VCaP (cell line): ENCODE measurements at regions not wholly inside any gene's neighbourhood (a gene's known extent, or its start where the extent isn't known, plus 50 kb on each side); places are given as distances from the start of the nearest gene placed in this dataset.

ENCODE experiments used
- H3K27ac ChIP-seq: fragments of 450-650 bp; 2 replicates; pipeline ENCODE4 v1.5.1; 2017
- TF ChIP-seq, protein P1 (sequence below): fragments of 450-650 bp; conservative IDR thresholded peaks from 2 replicates; pipeline ENCODE4 v1.5.1; 2017; ENCODE audit warnings: mild to moderate bottlenecking, moderate library complexity

DNA sequence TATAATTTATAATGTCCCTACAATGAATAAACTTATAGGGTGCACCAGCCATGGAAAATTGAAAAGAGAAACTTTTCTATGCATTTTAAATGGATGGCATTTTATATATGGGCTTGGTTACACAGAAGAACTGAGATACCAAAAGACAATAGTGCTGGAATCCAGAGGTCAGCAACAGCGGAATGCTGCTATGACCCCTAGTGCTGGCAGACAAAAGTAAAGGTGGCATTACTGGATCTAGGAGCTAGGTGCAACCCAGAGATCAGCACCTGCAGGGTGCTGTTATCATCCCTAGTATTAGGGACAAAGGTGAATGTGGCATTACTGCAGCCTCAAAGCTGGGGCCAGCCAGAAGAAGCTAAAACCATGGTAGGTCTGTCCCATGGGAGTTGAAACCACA, 392.7 kb upstream of the ST6GAL2 start:
- TF ChIP-seq, protein P1, sequence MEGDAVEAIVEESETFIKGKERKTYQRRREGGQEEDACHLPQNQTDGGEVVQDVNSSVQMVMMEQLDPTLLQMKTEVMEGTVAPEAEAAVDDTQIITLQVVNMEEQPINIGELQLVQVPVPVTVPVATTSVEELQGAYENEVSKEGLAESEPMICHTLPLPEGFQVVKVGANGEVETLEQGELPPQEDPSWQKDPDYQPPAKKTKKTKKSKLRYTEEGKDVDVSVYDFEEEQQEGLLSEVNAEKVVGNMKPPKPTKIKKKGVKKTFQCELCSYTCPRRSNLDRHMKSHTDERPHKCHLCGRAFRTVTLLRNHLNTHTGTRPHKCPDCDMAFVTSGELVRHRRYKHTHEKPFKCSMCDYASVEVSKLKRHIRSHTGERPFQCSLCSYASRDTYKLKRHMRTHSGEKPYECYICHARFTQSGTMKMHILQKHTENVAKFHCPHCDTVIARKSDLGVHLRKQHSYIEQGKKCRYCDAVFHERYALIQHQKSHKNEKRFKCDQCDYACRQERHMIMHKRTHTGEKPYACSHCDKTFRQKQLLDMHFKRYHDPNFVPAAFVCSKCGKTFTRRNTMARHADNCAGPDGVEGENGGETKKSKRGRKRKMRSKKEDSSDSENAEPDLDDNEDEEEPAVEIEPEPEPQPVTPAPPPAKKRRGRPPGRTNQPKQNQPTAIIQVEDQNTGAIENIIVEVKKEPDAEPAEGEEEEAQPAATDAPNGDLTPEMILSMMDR: no peak
- no peak overlapping the region for H3K27ac ChIP-seq

DNA sequence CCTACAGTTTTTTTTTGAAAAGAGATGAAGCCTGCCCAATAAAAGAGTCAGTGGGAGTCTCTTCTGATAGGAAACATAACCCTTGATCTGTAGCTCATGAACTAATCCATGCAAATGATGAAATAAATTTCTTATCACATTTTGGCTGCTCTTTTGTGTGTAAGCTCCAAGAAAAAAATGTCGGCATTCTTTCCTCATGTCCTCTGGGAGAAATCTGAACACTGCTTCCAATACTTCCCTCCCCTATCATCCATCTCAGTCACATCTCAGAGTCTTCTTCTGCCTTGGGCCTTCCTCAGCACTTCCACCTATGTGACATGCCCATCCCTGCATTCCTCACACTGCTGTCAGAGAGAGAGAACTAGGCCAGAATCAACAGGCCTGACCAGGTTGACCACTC, 395.7 kb upstream of the ST6GAL2 start:
- H3K27ac ChIP-seq: no peak overlapping the region
- TF ChIP-seq, protein P1: no peak

DNA sequence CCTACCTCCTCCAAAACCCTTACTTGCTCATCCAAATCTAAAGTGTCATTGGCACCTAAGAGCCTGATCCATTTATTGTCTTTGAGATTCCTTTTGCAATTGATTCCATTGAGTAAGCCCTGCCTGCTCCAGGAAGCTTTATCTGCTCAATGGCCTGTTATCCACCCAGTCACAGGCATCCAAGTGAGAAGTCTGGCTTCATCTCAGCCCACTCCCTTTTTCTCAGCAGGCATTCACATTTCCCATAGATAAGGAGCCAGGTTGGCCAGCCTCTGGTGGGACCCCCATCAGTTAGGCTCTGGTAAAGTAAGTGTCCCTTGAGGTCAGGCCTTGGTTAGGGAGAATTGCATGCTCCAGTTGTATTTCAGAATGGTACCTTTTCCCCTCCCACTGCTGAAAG, 396.2 kb upstream of the ST6GAL2 start:
- no peak overlapping the region for H3K27ac ChIP-seq
- TF ChIP-seq, protein P1: no peak

DNA sequence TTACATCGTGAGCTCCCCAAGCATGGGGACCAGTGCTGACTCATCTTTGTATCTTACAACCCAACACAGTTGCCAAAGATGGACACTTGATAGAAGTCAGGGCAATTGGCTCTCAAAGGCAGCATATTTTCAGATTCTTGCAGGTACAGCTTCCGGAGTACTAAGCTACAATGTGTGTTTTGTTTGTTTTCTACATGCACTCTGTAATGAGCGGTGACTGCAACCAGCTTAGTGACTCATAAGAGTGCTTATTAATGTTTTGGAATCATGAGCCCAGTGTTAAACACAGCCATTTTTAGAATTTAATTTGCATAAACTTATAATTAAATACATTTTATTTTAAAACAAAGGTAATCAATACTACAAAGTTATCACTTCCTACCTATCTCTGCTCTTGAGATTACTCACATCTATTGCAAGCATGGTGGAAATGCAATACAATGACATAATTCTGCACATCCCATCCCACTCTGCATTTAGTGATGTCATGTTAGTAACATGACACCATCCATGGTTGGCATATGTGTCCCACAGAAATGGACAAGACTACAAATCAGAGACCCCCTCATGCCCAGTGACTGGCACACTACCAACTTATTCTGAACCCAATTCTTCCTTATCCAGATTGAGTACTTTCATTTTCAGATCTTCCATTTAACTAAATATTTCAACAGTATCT, 399.8 kb upstream of the ST6GAL2 start:
- no peak overlapping the region for H3K27ac ChIP-seq
- TF ChIP-seq, protein P1: no peak

DNA sequence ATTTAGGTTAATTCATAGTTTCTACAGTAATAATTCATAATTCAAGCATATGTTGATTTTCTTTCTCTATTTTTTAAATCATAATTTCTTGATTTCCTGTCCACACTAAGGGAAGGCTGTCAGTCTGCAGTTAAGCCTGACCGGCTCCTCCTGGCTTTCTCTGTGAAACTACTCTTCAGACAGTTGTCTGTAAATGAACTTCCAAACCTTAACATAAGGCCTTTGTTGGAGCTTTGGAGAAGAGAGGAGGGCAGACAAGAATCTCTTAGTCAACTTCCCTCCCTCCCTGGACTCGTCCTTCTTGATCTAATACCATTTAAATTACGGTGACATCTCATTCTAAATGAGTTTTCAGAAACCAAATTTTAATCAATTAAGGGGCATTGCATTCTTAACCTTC, 404.1 kb upstream of the ST6GAL2 start:
- no peak overlapping the region for H3K27ac ChIP-seq
- TF ChIP-seq, protein P1: no peak

DNA sequence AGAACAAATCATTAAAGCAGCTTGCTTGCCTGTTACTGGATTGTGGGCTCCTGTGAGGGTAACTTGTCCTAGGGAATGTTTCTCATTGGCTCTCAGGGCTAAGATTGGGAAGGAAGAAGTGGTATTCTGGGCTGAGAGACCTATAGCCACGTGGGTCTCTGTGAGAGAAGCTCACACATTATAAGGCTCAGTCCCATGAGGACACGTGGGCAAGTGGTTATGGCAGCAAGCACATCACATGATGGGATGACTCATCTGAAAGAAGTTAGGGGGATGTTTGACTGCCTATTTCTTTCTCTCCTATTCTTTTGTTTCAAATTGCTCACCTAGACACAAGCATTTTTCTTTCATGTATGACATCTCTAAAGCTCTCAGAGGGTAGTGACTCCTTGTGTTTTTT, 418.0 kb upstream of the ST6GAL2 start:
- no peak overlapping the region for H3K27ac ChIP-seq
- TF ChIP-seq, protein P1: no peak

DNA sequence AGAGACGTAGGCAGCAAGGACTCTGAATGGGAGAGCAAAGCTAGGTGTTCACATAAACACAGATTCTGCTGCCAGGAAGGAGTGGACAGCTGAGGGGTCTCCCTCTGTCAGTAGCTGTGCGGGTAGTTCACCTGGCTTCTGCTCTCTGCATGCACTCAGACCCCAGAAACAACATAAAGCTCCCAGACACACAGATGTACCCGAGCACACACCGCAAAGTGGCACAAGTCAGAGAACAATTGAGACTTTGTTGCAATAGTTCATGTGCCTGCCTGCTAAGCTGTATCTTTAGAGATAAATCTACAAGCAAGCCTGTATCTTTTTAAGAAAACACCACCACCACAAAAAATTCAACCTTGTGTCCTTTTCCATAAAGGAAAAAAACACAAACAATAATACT, 420.0 kb upstream of the ST6GAL2 start:
- TF ChIP-seq, protein P1: no peak
- H3K27ac ChIP-seq: no peak overlapping the region
